Fibroblast of skin of left biceps (primary cell): ENCODE measurements at regions not wholly inside any gene's neighbourhood (a gene's known extent, or its start where the extent isn't known, plus 50 kb on each side); places are given as distances from the start of the nearest gene placed in this dataset.

Experiments used
- DNase-seq, 2 experiments: peaks; one replicate each; pipeline ENCODE4 v3.0.0-alpha.2; 2013; ENCODE audit warnings: low read depth in 2 of 2

DNA sequence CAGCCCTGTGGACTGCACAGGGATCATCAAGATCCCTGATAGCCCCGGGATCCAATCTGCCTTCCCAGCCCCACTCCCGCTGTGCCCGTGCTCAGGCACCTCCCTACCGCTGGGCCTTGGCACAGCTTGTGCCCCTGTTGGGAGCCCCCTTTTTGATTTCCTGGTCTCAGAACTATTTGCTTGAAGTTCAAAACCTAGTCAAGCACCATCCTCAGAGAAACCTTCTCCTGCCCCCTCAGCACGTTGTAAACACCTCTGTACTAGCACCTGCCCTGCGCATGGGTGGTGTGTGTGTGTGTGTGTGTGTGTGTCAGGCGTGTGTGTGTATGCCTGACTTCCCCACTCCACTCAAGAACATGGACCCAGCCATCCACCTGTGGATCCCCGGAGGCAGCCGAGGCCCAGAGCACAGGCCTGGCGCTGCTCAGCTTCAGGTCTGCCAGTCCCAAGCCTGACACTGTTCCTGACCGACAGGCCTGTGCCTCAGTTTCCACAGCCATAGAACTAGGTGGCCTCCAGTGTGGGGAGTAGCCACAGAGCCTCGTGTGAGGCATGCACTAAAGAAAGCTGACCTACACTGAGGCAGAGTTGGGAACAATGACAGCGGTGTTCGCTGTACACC is 65.5 kb downstream of the ADRA2C start:
- no peak for DNase-seq

- DNase-seq, result no peak
Measured at GRCh38 chr4:3832536-3833220, 66.5 kb downstream of the ADRA2C start.

DNA sequence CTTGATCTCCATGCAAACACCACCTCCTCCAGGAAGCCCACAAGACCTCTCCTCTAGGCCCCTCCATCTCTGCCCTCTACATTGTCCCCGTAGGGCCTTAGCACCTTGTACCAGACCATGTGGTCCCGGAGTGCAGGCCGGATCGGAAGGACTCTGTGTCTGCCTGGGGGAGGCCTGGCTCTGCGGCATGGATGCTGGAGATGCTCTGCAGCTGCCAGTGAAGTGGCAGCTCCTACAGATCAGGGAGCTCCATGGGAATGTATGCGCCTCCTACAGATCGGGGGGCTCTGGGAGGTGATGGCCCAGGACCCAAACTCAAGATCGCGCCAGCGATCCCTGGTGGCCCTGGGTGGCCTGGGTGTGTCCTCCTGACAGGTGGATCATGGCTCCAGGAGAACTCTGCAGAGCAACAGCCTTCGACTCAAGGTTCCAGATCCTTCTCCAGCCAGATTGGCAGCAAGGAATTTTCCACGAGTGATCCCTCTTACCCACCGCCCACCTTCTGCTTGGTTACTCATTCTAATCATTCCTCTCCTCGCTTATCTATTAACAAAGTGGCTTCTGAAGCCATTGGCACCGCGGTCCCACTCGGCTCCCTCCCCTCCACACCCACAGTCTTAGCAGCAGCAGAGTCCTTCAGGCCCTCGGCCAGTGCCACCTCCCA is 67.3 kb downstream of the ADRA2C start:
- DNase-seq, result no peak

- no peak for DNase-seq
Measured at GRCh38 chr4:3834186-3834662, 68.0 kb downstream of the ADRA2C start.

DNA sequence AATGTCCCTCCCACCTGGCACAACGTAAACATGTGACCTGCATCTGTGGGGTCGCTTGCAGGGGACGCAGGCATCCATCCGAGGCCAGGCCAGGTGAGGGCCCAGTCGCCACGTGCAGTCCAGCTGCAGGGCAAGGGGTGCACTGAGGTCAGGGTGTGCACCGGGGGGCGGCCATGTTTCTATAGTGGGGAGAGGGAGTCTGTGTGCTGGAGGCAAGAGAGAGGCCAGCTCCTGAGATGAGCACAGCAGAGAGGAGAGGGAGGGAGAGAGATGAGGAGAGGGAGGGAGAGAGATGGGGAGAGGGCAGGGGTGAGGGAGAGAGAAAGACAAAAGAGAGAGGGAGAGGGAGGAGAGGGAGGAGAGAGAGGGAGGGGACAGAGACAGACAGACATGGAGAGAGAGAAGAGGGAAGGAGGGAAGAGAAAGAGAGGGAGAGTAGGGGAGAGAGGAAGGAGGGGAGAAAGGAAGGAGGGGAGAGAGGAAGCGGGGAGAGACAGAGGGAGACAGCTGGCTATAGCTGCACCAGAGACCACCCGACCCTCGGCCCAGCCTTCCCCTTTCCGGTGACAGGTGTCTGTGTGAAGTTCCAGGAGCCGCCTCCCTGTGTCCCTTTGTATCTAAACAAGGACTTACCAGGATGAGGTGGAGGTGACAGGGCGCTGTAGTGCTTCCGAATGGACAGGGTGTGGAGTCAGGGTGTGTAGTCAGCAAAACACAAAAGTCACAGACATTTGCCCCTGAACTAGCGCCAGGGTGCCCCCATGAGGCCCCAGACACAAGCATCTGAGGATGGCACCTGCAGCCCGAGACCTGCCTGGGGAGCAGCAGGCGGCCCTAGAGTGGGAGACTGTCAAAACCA is 68.7 kb downstream of the ADRA2C start:
- DNase-seq, result no peak

DNA sequence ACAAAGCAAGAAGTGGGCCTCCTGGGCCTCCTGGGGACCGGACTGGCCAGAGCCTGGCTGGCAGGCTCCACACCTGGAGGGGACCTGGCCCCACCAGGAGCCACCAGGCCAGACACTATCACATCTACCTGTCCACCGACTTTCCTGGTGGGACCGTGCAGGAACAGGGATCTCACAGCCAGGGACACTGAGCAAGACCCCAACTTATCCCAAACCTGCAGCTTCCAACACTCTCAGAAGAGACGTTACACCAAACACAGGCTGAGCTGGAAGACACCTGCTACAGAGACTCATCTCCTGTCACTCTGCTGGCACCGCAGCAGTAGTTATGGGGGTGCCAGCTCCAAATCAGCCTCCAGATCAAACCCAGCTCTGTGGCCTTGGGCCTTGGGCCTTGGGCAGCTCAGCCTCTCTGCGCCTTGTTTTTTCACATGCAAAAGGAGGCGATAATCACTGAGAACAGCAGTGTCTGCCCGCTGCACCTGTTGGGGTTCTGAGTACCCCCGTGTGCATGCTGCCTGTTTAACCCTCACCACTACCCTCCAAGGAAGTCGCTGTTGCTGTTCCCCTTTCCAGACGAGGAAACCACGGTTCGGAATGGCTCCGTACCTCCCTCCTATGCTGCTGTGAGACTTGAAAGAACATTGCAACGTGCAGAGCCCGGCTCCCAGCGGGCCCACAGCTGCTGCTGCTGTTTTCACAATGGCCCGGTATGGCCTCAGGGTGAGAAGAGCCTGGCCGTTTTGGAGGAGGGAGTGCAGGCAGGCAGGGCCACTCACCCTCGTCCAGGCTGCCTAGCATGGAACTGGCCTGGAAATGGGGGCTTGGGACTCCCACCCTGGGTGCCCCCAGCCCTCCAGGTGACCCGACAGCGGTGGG is 69.6 kb downstream of the ADRA2C start:
- no peak for DNase-seq

- DNase-seq, result no peak
Measured at GRCh38 chr4:3836406-3836755, 70.2 kb downstream of the ADRA2C start.

GRCh38 chr4:3836756-3837601 is 70.8 kb downstream of the ADRA2C start:
- DNase-seq, result no peak

DNA sequence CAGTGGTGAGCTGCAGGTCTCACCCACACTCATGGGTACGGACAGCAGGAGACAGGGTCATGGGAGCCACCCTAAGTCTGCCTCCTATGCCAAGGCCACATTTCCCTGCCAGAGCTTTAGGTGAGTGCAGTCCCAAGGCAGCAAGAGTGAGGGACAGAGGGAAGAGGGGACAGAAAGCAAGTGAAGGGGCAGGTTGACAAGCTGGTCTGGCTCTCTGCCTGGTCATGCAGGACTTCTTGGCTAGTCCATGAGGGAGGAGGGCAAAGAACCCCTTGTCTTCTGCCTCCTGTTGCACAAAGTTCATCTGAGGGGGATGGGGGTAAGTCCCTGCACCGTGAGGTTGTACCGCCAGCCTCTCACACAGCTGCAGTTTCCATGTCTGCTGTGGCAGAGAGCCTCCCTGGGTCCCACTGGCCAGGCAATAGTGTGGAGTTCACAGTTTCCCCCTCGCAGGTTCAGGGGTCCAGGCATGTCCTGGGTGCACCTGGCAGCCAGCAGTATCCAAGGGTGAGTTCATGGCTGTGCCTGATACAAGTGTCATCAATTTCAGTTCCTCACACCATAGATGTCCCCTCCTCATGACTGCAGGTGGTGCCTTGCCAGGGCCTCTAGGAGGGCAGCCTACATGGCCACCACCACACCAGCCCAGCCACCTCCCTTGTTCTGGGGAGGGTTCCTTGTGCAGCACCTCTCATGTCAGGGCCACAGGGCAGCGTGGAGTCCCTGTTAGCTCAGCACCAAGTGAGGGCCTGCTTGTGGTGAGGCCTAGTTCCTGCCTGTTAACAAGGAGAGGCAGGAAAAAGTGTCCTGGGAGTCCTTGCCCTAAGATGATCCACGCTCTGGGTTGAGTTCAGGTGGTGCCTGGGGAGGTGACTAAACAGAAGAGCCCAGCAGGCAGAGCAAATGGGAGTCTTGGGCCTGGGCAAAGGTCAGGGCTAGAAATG is 72.5 kb downstream of the ADRA2C start:
- DNase-seq, result no peak

- DNase-seq, result no peak
Measured at GRCh38 chr4:3845094-3845743, 79.0 kb downstream of the ADRA2C start.

- no peak for DNase-seq
Measured at GRCh38 chr4:3845744-3846429, 79.7 kb downstream of the ADRA2C start.

GRCh38 chr4:3847211-3847940 is 81.2 kb downstream of the ADRA2C start:
- DNase-seq, result no peak

GRCh38 chr4:3848323-3848722 is 82.1 kb downstream of the ADRA2C start:
- DNase-seq, result no peak

DNA sequence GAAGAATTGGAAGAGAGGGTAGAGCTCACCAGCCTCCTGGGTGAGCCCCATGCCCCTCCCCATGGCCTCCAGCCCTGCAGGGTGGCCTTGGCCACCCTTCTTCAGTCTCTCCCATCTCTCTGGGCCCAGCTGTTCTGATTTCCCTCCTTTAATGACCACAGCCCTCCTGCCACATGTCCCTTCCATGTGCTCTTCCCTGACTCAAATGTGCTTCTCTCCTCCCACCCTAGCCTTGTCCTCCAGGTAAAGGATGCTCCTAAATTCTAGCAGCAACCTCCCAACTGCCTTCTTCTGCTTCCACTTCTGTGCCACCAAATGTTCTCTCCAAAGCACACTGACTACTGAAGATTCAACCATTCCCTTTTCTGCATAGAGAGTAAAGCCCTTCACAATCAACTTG is 83.0 kb downstream of the ADRA2C start:
- DNase-seq, result no peak

- DNase-seq, result no peak
Measured at GRCh38 chr4:3850128-3850527, 83.9 kb downstream of the ADRA2C start.

DNA sequence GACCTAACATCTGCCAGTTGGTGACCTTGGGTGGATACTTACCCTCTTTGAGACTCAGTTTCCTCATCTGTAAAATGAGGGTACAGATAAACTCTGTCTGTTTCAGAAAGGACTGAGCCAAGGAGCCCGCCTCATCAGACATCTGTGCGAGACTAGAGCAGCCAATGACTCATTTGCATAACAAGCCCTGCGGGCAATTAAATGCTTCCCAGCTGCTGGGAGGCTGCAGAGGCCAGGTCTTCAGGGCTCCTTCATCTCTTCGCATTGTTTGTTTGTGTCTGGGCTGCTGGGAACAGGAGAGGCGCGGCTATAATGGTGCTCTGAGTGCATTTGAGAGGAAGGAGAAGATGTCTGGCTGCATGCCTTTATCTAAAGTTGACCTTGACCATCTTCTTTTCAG is 85.0 kb downstream of the ADRA2C start:
- DNase-seq, result no peak

GRCh38 chr4:3851881-3852280 is 85.7 kb downstream of the ADRA2C start:
- DNase-seq, result no peak
